HT-29 (cell line): ENCODE measurements at regions not wholly inside any gene's neighbourhood (a gene's known extent, or its start where the extent isn't known, plus 50 kb on each side); places are given as distances from the start of the nearest gene placed in this dataset.

Experiments
- DNase-seq: peaks from one replicate; pipeline ENCODE4 v3.0.0-alpha.2; 2015; ENCODE audit warnings: low spot score

DNA sequence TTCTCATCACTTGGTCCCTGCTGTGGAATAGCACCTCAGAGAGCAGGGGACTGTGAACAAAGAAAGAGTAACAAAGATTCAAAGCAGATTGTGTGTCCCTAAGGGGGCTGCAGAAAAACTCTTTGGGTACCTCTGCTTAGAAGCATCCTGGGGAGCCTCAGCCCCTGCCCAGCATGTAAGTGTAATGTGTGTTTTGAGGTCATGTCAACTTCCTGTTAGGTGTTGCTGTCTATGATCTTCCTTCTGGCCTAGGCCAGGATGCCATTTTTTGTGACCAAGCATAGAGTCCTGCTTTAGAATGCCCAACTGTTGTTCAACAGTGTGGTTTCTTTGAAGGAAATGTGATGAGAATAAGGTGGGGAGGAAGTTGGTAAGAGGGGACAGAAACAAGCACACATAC, 77.1 kb upstream of the BCL6 start:
- no peak for DNase-seq

DNA sequence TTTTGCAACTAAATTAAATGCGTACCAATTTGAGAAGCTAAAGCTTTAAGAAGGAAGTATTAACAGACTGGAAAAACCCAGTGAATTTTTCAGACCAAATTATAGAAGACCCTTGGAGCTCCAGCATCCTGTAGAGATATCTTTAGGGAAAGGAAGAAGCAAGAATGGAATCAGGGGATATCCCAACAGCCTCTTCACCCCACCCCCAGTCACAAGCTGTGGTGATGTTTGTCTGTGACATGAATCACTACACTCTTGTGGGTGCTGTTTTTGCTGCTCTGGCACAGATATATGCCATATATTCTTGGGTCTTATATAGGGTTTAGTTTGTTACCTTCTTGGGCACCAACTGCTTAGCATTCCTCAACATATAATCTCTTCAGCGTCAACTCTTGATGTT, 78.5 kb upstream of the BCL6 start:
- no peak for DNase-seq

DNA sequence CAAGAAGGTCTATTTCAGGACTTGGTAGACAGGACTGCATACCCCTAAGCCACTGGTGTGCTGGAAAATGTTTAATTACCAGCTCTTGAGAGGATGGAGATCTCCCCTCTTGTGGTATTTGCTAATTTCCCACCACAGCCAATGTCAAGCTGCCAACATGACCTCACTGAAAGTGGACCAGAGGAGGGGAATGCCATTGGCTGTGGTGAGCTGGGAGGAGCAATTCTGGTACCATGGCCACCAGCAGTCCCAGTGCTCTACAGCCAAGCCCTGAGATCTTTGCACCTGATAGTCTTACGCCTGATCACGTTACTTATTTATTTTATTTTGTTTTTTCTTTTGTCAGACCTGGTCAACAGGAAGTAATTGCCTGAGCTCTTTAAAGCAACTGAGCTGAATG, 82.5 kb upstream of the BCL6 start:
- DNase-seq = no peak

DNA sequence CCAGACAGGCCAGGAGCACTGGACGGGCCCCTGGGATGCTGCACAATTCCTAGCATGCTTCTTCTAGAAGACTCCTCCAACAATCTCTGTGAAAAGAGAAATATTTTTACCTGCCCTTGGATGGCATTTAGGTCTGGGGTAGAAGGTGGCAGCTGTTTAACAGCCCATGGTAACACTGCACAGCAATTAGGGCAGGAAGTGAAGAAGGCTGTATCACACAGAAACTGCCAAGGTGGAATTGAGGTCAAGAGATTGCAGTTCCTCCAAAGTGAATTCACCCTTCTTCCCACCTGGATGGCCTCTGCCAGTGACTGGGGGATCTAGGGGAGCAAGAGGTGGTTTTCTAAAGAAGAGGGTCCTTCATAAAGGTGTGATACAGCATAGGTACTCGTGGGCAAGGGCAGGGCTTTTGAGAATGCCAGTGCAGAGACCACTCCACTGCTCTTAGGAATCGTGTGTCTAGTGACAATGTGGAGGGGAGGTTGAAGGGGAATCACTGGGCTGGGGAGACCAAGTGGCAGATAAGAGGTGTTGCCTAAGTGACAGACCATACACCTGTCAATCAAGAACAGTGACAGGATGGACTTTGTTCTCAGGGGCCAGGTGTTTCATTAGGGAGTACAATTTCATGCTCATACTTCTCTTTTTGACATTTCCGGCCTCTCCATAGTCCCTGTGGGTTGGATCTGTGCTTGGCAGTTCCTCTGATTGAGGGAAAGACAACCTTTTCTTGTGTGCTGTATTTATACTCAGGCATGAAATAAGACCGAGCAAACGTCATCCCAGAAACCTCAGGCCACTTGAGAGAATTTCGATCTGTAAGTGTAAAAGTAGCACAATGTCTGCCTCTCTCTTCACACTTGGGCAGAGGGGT, 83.5 kb upstream of the BCL6 start:
- DNase-seq = no peak

DNA sequence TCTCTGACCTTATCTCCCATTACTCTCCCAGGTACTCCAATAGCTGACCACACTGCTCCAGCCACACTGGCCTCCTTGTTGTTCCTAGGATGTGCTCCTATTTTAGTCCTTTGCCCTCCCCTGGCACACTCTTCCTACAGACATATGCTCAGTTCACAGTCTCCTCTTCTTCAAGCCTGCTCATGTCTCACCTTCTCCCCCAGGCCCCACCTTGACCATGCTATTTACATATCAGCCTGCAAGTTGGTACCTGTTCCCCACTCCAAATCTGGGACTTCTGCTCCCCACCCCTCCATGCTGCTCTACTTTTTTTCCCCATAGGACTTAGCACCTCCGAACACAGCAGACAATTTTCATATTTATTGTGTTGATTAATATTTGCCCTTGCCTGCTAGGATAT, 84.9 kb upstream of the BCL6 start:
- no peak for DNase-seq

DNA sequence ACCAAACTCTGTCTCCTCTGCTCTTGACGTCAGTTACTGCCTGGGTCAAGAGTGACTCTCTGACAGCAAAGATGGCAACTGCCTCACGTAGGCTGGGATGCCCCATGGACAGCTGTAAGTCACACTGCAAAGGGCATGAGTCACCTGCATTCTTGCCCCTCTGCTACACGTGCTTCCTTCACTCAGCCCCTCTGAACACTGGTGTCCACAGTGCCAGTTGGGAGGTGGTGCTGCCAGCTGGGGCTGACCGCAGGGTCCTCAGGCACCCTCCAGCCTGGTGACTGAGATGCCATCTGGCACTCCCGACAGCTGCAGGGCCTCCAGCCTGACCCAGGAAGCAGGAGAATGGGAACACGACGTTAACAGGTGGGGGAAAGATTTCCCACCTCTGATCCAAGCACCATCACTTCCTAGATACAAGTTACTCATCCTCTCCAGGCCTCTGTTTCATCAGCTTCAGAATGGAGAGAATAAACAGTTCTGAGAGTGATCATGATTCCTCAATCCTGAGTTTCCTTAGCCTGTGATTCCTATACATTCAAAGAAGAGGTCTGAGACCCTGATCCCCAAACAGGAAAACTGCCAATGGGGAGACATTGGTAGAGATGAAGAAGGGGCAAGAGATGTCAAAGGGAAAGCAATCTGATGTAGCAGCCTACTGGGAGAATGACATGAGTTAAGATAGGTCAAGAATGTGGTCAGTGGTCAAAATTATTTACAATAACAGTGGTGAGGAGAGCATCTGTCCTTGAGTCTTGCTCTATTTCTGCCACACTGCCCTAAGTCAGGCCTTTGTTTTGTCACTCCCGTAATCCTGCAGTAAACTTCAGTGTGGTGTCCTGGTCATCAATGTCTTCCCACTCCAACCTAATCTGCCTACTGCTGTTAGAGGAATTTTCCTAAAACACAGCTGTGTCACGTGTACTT, 86.1 kb upstream of the BCL6 start:
- DNase-seq = no peak

DNA sequence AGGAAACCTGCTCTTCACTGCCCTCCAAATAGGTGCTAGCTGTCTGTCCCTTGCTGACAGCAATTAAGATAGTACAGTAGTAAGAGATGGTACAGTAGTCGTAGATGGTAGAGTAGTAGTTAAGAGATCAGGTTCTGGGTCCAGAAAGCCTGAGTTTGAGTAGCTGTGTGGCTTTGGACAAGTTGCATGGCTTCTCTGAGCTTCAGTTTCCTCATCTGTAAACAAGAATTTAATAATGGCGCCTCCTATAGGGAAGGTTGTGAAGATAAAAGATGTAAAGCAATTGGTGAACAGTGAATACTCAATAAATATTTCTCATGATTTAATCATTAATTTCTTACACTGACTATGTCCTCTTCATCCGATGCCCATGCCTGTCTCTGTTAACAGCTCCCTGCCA, 86.9 kb upstream of the BCL6 start:
- no peak for DNase-seq

DNA sequence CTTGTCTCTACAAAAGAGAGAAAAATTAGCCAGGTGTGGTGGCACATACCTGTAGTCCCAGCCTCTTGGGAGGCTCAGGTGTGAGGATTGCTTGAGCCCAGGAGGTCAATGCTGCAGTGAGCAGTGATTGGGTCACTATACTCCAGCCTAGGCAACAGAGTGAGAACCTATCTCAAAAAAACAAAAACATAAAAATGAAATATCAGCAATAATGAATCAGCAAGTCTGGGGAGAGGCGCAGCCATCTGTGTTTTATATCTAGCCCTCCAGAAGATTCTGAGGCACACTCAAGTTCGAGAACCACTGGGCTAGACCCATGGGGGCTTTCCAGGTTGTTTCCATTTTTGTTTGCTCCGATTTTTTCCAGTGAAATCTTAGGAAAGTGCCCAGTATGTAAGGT, 88.1 kb upstream of the BCL6 start:
- no peak for DNase-seq

DNA sequence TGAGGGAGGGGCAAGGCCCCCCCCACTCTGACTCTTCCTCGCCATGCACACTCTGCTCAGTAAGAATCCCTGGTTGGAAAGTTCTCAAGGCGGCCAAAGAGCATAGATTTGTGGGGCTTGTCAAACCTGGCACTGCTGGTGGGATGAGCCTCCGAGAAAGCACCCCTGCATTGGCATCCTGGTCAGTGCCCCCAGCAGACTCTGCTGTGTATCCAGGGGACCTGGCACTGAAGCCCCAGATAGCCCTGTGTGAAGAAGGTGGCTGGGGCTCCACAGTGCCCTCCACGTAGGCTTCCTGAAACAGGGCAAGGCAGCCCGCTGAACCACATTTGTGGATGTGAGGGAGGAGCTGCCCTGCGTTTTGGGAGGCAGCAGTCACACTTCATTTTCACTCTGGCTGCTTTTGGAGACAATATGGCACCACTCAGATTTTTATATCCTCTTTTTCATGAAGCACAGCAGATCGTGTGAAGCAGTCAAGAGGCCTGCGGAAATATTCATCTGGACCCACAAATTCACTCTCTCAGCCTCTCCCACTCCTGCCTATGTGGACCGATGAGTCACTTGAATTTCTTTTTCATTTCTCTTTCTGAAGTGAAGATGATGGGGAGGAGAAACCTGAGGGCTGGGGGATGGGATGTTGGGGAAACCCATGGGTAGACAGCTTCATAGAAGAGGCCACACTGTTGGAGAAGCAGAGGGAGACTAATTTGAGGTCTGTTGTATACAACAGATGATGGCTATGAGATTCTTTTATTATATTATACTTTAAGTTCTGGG, 88.7 kb upstream of the BCL6 start:
- no peak for DNase-seq

DNA sequence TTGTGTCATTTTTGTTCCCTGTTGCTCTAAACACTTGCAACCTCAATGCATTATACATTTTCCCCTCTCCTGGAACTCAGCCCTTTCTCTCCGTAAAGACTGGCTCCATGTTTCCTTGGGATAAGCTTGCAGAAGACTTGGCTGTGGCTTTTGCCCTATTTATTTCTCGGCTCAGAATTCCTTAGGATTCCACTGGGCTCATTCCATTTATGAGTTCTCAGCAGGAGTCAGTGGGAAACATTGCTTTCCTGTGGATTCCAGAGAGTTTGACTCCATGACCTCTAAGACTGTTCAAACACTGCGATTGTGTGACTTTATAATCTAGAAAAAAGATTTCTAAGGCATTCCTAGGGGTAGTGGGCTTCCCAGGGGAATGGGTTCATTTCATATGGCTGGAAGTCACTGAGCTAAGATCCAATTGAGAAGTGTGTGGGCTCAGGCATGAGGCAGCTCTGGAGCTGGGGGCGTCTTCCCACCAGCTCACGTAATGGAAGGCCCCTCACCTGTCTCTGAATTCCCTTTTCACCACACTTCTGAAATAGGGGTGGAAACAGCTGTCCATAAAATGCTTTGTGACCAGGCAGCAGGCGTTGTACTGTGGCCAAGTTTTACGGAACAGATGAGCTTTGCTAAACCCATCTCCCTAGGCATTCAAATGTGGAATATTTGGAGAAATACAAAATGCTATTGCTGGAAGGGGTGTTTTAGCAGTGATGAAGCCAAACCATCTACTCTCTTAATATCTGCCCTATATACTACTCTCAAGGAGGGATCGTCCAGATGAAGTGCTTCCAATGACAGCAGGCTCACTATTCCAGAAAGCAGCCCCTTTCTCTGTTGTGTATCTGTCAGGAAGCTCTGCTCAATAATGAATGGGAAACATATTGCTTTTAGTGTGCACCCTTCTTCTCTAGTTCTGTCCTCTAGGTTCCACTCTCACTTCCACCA, 91.8 kb upstream of the BCL6 start:
- no peak for DNase-seq

DNA sequence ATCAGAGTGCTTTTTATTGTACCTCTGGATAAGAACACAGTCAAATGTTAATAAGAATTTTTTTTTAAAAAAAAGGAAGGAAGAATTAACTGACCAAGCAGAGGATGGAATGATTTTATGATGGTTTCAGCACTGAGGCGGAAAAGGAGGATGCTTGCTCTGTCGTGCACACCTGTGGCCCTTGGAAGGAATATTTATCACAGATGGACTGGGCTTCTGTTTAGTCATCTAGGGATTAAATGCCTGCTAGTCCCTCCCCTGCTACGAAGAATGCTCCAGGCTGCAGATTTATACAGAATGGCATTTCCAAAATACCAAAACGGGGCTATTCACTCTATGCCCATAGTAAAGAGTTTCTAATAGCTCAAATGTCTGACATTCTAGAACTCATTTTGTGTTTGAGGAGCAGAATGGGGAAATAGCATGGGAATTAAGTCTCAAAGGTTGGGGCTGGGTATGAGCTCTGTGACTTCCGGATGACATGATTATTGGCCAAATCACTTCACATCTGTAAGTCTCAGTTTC, 92.8 kb upstream of the BCL6 start:
- no peak for DNase-seq

DNA sequence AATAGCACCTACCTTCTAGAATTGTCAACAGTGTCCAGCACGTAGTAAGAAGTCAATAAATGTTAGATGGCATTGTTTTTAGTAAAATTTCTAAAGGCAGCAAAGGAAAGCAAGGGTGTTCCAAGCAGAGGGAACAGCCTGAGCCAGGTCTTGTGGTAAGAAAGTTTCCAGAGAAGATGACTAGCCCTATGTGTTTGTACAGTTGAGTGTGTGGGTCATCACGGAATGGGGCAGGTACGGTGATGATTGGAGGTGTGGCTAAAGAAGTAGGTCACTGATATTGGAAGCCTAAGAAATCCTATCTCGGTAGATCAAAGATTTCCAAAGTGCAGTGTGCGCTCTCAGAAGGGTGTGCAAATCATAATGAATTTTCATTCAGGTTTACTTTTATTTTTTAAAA, 94.2 kb upstream of the BCL6 start:
- DNase-seq = no peak

DNA sequence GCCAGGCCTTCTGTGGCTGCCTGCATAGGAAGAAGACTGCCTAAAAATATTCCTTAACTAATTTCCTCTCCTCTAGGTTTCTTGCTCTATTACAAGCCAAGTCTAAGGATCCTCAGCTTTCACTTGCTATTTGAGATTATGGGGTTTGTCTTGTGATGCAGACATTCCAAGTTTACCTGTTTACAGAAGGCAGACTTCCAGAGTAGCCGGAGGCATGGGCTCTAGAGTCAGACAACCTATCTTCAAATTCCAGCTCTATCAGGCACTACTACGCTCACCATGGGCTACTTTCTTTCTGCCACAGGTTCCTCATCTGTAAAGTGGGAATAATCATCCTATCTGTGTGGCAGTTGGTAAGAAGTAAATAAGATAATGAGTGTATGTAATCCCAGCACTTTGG, 95.6 kb upstream of the BCL6 start:
- no peak for DNase-seq

DNA sequence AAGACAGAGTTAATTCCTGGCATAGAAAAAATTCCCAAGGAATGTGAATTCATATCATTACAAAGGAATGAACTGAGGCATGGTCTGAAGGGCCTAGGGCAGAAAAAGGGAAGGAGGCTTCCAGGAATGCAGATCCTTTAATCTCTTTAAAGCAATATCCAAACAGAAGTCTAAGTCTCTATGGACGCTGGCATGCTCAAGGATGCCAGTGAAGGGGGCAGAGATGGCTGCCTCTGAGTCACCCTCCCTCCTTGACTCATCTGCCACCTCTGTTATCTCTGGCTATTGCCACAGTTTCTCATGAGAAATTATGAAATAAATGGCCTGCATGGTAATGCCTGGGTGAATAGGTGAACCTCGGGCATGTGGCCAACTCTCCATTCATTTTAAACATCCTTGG, 96.3 kb upstream of the BCL6 start:
- no peak for DNase-seq

DNA sequence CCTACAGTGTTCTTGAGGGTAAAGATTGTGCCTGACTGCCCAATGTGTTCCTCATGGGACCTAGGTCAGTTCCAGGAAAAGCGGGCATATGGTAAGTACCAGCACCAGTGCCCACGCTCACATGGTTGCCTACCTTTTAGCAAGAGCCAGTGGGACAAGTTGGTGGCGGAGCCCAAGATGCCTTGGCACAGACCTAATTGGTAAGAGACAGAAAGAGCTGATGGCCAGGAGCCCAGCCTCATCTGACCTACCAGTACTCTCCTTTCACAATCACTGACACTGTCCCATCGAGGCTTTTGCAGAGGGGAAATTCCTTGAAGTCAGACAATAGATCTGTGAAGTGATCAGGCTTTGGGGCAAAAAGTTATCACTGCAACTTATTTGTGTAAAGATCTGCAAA, 98.4 kb upstream of the BCL6 start:
- no peak for DNase-seq

DNA sequence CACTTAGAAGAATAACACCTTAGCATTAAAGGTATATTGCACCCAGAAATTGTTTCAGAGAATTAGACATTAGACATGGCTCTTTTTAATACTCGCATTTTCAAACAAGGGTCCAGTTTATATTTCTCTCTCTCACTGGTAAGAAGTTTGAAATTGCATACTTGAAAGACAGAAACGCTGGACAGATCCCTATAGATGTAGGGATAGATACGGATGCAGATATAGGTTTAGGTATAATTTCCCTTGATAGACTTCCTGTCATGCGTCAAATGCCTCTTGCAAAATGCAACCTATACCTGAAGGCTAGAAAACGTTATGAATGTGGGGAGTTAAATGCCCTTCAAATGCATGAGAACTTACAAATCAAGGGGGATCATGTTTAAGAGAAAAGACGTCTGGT, 99.4 kb upstream of the BCL6 start:
- DNase-seq = no peak

DNA sequence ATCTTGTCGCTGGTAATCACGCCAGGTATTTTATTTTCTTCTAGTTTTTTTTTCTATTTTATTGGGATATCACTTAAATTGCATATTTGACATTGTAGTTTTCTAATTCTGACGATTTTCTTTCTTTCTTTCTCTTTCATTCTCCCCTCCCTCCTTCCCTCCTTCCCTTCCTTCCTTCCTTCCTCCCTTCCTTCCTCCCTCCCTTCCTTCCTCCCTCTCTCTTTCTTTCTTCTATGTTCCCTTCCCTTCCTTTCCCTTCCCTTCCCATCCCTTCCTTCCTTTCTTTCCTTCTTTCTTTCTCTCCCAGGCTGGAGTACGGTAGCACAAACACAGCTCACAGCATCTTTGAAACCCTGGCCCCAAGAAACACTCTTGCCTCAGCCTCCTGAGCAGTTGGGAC, 100.6 kb upstream of the BCL6 start:
- DNase-seq = no peak

DNA sequence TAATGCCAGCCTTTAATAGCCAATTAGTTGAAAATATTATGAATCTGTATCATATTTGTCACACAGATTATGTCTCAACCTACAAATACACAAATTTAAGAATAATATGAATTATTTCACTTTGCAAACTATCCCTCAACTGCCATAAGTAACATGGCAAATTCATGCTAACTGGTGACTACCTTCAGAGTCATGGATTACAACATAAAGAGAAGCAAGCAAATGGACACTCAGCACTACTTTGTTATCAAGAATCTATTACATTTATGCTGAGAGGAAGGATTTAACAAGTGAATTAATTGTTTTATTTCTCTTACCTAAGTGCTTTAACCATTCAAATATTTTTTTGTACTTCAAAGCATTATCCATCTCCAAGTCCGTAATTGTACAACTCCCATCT, 103.1 kb upstream of the BCL6 start:
- no peak for DNase-seq

DNA sequence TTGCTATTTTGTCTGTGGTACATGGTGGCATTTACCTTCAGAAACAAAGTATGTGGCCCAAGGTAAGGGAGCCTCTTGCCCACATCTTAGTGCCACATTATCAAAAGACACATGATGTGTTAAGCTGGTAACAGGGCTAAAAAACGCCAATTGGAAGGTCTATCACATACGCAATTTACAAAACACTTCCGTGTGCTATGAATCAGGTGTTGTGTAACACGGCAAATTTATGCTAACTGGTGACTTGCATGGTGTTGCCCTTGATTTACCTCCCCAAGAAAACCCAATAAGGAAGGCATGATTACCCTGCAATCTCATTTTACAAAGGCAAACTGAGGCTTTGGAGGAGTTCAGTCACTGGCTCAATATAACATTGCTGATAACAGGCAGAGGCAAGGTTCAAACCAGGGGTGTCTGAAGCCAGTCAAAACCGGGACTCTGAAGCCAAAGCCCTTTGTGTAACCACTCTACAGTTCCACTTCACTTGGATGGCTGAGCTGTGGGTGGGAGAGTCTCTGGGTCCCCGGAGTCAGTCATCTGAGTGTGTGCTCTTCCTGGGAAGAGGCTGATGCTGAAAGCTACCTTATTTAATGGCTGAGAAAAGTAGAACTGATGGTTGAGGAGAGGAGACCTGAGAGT, 103.9 kb upstream of the BCL6 start:
- DNase-seq = no peak

DNA sequence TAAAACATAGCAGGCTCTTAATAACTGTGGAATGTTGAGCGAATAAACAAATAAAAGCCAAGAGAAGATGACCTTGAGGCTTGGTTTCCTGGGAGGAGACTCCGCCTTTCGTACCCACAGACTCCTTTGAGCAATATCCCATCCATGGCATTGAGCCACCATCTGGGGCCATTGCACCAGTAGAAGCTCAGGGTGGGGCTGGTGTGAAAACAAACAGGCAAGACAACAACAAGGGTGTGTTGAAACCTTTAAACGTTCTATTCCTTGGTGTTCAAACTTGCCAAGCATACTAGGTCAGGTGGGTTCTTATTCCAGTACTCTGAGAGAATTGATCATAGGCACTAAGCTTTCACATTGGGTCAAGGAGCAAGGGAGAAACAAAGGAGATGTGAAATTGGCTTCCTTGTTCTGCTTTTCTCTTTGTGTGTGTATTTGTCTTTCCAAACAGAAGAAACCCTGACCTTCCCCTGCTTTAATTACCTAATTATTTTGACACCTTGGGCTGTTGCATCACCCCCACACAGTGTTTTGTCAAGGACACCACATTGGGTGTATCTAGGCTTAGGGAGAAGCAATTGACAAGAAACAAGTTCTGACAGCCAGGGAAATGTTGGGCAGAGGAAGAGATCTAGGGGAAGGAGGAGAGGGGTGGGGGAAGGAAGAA, 105.1 kb upstream of the BCL6 start:
- DNase-seq = no peak
